ENCODE measurements at regions not wholly inside any gene's neighbourhood (a gene's known extent, or its start where the extent isn't known, plus 50 kb on each side); places are given as distances from the start of the nearest gene placed in this dataset.

DNA sequence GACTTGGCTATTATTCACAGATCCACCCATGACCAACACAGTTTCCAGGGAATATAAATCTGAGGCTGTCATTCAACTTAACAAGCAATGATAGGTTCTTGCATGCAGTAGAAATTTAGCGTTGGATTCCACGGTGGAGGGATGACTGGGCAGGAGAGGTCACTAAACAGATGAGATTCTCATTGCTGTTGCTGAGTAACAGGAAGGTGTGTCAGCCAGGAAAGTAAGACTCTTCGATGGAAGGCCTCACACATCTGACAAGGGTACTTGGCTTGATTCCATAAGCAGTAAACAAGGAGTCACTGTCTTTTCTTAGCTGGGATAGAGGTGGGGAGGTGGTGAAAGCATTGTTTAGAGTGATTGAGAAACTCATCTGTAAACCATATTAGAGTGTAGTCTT lies 1152.0 kb downstream of the SORCS3 start:
- no peak for DNase-seq (ENCODE audit: low spot score)

DNA sequence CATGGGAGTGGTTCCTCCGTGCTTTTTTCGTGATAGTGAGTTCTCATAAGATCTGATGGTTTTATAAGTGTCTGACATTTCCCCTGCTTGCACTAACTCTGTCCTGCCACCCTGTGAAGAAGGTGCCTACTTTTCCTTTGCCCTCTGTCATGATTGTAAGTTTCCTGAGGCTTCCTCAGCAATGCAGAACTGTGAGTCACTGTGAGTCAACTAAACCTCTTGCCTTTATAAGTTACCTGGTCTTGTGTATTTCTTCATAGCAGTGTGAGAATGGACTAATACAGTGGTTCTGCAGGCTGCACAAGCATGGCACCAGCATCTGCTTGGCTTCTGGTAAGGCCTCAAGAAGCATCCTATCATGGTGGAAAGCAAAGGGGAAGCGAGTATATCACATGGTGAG lies 1144.6 kb downstream of the SORCS3 start:
- DNase-seq (ENCODE audit: low spot score) = no peak

DNA sequence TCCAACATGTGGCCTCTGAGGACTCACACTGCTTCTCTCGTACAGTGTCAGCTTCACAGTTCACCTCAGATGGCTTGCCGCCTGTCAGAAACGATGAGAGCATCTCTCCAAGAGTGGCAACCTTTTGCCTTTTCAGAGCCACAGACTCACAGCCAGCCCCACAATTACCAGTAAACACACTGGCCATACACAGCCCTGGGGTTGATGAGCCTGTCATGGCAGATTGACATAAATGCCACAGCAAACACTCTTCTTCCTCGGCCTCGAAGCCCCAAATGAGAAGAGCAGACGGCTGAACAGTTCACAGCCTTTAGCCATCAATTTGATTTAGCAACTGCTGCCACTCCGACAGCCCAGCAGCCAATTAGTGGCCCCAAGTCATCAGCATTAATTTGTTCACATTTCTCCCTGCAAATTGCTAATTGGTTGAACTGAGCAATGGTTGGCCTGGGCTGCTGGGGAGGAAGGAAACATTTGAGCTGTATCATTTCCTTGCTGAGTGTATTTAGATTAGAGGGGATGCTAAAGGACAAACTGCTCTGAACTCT lies 1142.9 kb downstream of the SORCS3 start:
- no peak for DNase-seq (ENCODE audit: low spot score)

DNA sequence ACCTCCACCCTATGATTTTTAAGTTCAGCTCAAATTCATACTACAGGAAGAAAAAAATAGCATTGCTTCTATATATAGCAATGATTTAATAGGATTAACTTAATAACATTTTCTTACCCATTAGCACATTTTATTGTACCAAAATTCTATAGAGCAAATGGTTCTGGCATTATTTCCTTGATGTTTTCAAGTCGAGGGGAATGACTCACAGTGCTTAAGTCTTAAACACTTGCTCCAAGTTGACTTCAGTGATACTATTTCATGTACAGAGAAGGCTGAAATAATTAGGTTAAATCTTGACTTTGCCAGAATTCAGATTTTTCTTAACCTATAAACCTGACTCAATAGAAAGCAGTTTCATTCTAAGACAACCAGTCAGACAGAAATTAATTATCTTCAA lies 1133.8 kb downstream of the SORCS3 start:
- no peak for DNase-seq (ENCODE audit: low spot score)

DNA sequence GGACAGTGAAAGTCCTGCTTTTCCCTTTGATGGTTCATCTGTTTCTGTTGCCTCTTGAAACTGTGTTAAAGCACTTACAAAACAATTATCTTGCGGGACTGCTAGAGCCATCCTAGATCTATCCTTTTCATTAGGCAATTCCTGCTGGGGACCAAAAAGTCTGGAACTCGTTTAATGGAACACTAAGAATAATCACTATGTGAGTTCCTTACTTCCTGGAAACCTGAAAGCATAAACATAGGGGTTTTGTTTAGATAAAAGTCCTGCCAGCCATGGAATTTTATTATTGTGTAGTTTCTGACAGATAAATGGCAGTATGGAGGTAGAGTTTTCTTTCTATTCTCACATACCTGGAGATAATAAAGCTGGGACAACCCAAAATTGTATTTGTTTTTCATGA lies 1133.3 kb downstream of the SORCS3 start:
- no peak for DNase-seq (ENCODE audit: low spot score)

GRCh38 chr10:105770524-105771212 lies 1129.6 kb downstream of the SORCS3 start:
- no peak for DNase-seq (ENCODE audit: low spot score)

GRCh38 chr10:105769248-105770184 lies 1128.4 kb downstream of the SORCS3 start:
- DNase-seq (ENCODE audit: low spot score) = no peak

GRCh38 chr10:105763611-105764010 lies 1122.5 kb downstream of the SORCS3 start:
- no peak for DNase-seq (ENCODE audit: low spot score)

DNA sequence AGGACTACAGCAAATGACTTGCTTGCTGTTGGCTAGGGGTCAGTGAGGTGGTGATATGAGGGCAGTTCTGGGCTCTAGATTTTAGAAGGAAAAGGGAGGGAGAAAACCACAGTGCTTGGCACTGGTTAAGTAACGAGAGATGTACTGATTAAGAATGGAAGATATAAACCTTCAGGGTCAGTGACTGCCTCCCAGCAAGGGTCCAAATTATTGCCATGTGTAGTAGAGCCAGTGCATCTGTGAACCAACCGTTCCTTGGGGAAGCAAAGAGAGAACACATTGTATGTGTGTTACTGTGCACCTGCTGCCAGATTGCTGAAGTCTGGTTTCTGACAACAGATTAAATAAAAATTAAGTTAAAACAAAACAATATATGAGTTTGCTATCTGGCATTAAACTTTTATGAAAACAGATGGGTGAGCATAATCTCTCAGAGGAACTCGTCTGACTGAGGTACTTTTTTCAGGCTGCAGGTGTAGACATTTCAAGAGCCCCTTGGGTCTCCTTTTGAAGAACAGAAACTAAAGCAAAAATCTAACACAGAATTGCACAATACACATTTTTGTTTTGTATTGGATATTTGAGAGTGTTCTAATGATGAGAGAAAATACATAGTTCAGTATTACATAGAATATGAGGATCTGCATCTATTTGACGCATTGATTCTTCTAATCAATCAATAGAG lies 1120.6 kb downstream of the SORCS3 start:
- DNase-seq (ENCODE audit: low spot score) = no peak

DNA sequence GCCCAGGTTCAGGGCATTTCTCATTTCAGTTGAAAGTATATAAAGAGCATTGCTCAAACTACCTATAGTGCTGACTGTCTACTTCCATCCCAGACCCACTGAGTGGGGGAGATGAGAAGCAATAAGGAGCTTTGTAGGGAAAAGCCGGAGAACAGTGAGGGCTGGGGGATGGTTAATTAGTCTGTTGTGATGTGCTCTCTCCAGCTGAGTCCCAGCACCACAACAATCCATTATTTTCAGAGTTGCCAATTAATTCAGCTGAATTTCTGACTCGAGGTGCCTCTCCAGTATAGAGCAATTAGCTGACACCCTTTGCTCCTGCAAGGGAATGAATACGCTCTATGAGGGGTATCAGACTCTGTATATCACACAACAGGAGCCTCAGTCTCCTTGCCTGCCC lies 1118.6 kb downstream of the SORCS3 start:
- DNase-seq (ENCODE audit: low spot score) = no peak

- DNase-seq (ENCODE audit: low spot score) = no peak
Observed at GRCh38 chr10:105758209-105758998, 1117.3 kb downstream of the SORCS3 start.

DNA sequence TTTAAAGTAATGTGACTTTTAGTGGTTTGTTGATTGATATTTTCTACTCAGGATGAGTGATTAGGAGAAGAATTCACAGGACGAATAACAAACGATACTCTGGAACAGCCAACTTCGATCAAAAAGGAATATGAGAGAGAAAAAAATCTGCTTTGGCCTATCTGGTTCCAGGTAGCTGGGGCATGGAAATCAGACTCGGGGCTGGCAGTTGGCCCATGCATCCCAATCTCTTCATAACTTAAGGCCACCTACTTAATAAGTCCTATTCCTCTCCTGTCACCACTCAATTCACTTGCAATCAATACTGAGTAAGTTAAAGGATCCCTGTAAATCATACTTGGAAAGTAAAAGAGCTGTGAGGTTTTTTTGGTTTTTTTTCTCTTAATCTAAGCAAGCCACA lies 1116.2 kb downstream of the SORCS3 start:
- no peak for DNase-seq (ENCODE audit: low spot score)

GRCh38 chr10:105756386-105756785 lies 1115.3 kb downstream of the SORCS3 start:
- no peak for DNase-seq (ENCODE audit: low spot score)

- DNase-seq (ENCODE audit: low spot score) = no peak
Observed at GRCh38 chr10:105751688-105752087, 1110.6 kb downstream of the SORCS3 start.

GRCh38 chr10:105745596-105746148 lies 1104.6 kb downstream of the SORCS3 start:
- DNase-seq (ENCODE audit: low spot score) = no peak

DNA sequence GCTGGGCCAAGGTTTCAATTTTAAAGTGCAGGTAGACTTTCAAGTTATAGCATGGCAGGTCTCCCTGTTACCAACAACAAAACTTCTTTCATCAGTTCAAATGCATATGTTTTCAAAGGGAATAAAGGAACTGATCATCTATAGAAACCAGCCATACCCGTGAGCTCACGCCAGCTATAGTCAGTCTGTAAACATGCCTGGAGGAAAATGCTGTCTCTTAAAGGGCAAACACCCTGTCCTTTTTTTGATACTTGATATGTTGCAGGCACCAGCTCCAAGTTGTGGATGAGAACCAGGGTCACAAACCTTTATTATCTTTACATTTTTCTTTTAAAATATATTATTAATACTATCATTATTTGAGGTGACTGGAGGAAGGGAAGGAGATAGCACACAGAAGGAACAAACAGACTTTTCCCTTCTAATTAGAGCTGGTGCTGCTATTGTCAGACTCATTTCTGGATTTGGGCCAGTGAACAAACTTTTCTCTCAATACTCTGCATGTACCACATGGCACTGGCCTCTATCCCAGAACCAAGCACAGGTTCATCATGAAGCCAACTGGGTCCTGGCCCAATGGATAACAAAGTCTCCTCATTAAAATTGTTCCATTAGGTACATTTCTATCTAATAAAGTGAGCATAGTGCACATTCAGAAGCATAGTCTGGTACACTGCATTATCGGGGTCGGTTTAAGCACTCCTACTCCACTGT lies 1102.4 kb downstream of the SORCS3 start:
- DNase-seq (ENCODE audit: low spot score) = no peak

- DNase-seq (ENCODE audit: low spot score) = no peak
Observed at GRCh38 chr10:105742923-105743322, 1101.8 kb downstream of the SORCS3 start.

DNA sequence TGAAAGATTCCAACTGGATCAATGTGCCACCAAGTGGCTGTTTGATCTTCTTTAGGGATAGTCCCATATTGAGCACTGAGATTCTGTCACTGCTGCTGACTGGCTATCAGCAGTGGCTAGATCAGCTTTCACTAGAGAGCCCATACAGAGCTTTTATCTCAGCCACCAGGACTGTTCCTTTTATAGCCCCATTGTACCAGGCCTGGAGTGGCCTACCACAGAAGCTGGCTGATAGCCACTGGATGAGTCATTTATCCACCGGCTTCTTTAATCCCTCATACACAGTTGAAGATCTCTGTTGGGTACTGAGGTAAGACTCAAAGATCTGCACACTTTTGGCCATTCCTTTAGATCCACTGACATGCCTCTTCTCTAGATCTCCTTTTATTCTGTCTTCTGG lies 1101.1 kb downstream of the SORCS3 start:
- DNase-seq (ENCODE audit: low spot score) = no peak

- DNase-seq (ENCODE audit: low spot score) = no peak
Observed at GRCh38 chr10:105734479-105734878, 1093.4 kb downstream of the SORCS3 start.

GRCh38 chr10:105733924-105734323 lies 1092.8 kb downstream of the SORCS3 start:
- DNase-seq (ENCODE audit: low spot score) = no peak

- no peak for DNase-seq (ENCODE audit: low spot score)
Observed at GRCh38 chr10:105729428-105729827, 1088.3 kb downstream of the SORCS3 start.
